NCI-H510A treated with DMSO at 0.1 percent for 48 hours (cell line): ENCODE measurements at regions not wholly inside any gene's neighbourhood (a gene's known extent, or its start where the extent isn't known, plus 50 kb on each side); places are given as distances from the start of the nearest gene placed in this dataset.
"Not testable (repeated sequence)": the region's sequence is repeated elsewhere in the genome, so short reads cannot be mapped to it uniquely, and the experiment has no call there.

ENCODE experiments used
- DNase-seq: peaks from one replicate; lab custom pipeline; 2025; lab: John Stamatoyannopoulos, UW

DNA sequence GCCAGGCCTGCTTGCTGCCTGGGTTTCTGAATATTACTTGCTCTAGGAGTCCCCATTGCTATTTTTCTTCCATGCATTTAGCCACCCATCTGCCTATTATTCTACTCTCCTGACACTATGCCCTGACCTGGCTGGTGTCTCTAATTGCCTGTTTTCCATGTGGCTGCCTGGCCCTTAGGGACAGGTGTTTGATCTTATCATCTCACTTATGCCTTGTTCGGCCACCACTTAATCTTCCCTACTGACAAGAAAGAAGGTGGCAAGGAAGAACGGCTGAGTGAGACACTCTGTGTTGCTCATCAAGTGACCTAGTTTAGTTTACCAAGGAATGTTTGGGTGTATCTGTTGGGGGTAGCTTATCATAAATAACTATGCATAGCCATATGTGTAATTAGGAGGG is 50.4 kb upstream of the RAPH1 start:
- peak; percentile 53 for DNase-seq

DNA sequence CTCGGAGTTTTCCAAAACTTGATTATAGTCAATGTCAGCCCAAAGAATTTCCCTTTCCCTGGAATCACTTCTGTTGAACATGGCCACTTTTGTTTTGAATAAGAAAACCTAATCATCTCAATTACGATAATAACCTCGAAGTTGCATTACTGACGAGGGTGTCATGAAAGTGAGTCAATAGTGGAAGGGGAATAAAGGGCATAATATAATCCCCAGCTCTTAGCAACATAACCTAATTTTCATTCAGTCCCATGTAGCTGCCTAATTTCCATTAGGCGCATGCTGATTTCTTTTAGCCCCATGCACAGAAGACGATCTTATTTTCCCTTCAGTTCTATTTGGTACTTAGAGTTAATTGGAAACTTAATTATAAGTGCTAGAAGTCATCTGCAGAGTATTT is 51.1 kb upstream of the RAPH1 start:
- DNase-seq = no peak

DNA sequence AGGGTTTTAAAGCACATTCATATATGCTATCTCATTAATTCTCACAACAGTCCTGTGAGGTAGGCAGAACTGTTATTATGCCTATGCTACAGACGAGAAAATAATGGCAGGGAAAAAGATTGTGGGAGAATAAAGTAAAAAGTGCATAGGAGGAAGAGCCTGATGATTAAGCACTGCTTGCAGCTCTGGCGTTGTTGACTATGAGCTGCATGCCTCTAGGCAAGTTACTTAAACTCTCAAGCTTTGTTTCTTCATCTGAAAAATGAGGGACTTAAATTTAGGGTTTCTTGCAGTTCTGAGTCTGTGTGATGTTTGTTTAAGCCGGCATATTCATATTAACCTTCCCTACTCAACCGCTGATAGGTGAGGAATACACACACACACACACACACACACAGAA is 51.6 kb upstream of the RAPH1 start:
- no peak for DNase-seq

DNA sequence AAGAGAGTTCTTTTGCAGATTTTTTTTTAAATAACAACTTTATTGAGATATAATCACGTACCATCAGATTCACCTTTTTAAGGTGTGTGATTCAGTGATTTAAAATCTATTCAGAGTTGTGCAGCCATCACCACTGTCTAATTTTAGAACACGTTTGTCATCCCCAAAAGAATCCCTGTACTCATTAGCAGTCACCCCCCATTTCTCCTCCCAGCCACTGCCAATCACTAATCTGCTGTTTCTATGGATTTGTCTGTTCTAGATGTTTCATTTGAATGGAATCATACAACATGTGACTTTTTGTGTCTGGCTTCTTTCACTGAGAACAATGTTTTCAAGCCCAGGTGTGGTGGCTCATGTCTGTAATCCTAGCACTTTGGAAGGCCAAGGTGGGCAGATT is 55.4 kb upstream of the RAPH1 start:
- DNase-seq = no peak

DNA sequence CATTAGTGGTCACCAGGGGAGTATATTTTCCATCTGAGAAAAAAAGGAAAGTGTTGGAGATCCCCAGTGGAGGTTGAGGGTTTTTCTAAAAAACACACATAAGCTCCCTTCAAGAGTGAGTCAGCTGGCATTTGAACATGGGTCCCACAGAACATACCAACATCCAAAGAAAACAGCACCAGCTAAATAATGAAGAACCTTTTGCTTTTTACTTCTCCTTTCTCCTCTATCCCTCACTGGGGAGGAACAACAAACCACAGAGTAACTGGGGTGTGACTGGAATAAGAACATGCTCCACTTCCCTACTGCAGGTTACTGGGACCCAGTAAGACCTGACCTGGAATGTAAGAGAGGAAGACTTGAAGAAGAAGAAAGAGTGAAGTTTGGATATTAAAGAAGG is 56.5 kb upstream of the RAPH1 start:
- DNase-seq = no peak

DNA sequence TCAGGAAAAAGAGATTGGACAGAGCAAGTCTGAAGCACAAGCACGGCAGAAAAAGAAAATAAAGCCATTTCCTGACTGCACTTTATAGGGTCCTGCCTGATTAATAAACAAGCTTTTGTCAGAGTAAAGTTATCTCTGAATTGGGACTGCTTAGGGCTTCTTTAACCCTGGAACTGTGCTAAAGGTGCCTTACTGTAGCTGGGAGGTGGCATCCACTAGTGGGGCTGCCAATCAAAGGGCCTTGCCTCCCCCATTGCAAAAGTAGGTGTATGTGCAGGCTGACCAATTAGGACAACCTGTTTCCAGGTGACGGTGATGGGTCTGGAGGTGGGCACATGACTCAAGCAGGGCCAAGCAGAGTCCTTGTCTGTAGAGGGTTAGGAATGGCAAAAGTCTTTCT is 57.4 kb upstream of the RAPH1 start:
- DNase-seq = no peak

DNA sequence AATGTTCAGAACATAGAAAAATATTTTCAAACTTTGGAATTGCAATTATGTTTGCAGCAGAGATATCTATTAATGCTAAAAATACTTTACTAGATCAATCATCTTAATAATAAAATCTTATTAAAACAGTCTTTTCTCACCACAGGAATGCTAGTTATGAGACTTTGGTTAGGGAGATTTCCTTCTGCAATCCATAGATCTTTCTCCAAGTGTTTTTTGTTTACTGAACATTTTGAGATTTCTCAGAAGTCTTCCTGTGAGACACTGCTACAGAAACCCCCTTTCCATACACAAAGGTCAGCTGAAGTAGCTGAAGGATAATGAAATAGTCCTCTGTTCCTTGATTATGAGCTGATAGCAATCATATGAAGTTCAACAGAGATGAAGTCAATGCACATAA is 59.4 kb upstream of the RAPH1 start:
- DNase-seq = no peak

DNA sequence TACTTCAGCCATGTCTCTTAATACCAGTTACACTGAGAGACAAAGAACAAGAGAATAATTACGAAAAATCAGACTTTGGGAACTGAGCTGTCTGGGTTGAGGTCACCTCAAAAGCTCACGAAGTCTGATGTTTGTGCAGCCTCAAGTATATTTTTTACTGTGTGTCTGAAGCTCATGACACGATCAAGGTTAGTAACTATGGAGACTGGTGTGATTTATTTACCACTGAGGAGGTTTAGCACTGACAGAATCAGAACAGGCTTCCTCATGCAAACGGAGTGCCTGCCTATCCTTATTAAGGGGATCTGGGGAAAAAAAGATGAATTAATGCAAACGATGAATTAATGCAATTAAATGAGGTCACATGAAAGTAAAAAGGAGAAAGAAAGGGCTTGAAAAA is 61.1 kb upstream of the RAPH1 start:
- DNase-seq = peak; percentile 17

DNA sequence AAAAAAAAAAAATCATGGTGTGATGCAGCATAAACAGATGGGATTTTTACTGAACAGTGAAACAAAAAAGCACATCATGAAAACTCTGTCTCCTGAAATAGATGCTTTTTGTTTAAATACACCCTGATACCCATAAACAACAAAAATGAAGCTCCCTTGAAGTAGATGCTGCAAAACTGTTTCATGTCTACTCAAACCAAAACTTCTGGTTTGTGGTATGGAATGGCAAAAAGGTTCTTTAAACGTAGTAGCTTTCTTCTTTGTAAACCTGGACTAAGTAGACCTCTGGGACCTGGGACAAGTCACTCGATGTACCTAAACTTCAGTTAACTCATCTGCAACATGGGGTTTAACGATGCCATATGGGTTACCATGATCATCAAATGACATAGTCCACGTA is 64.4 kb upstream of the RAPH1 start:
- DNase-seq = no peak

DNA sequence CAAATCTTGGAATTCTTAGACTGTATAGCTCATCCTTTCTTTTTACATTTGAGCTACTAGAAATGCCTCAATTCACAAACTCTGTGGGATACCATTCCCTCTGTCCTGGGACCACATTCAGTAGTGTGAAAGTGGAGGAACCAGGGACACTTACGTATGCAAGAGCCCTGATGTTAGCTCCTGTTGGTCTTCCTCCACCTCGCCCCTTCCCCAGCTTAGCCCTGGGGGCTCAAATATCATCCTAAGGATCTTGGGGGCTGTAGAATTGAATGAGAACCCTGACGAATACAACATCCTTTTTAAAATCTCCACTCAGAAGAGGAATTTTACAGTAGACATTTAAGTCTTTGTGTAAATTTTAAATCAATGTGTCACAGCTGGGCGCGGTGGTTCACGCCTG is 65.2 kb upstream of the RAPH1 start:
- DNase-seq = no peak

DNA sequence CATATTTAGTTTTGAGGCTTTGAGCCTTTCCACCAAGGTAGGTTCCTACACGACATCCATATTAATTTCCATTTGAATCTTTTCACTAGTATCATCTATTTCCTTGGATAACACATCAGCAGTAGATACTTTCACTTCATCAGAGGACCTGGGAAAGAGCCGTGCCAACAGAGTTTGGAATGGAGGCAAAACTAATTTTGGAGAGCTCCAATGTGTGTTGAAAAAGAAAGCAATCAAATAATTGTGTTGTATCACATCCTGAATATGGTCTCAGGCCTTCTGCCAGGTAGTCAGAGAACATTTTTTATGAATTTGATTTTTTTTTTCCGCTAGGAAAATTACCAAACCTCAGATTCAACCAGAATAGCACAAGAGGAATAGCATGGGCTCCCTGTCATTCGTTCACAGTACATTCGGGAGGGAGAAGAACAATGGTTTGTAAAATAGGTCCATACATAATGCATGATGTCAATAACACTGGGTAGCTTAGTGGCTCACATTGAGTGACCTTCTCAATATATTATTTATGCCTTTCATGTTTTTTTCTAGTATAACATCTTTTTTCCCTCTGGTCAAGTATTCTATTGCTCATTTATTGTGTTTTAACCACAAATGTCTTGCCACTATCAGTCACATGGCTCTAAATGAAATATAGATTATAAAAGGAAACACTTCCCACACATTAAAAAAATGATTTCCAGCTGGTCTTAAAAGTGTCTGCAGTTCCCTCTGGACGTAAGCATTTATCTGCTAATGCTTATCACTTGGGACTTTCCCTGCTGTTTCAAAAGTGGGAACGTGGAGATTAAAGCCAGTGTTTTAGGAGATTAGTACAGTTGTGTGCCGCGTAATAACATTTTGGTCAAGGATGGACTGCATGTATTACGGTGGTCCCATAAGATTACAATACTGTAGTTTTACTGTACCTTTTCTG is 68.6 kb upstream of the RAPH1 start:
- no peak for DNase-seq

DNA sequence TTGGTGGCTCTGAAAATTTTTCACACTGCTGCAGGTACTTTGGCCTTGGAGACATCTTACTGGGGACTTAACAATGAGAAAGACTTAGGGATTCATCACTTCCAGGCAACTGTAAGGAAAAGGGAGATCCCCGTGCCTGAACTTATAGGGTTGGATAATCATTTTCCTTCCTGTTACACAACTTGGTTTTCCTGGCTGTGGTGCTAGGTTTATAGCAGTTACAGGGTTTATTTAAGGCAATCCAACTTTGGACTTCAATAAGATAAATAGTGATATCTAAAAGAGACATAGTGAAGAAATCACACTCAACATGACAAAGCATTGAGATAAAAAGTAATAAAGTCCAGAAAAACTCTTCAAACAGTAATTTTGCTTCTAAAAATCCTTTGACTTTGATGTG is 70.2 kb upstream of the RAPH1 start:
- no peak for DNase-seq

DNA sequence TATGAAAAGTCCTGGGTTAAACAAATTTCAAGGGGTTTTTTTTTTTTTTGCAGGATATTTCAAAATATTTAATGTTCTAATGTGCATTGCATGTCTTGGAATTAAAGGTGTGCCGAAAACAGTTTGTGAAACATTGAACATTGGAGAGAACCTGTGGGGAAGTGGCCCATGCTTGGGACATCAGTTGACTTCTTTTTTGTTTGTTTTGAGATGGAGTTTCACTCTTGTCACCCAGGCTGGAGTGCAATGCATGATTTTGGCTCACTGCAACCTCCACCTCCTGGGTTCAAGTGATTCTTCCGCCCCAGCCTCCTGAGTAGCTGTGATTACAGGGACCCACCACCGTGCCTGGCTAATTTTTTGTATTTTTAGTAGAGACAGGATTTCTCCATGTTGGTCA is 71.0 kb upstream of the RAPH1 start:
- no peak for DNase-seq

DNA sequence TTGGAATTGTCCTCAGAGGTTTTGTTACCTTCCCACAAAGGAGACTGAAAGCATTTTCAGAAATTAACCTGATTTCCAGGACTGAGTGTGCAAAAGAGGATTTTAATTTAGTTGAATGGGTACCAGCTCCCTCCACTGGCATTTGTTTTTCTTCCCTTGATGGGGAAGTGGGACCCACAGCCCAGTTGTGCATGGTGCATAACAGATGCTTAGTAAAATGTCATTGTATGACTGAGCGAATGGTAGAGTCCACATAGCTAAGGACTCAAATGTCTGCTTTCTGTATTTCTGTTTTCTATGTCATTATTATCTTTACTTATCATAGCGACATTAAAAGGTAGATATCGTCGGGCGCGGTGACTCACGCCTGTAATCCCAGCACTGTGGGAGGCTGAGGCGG is 75.5 kb upstream of the RAPH1 start:
- no peak for DNase-seq

DNA sequence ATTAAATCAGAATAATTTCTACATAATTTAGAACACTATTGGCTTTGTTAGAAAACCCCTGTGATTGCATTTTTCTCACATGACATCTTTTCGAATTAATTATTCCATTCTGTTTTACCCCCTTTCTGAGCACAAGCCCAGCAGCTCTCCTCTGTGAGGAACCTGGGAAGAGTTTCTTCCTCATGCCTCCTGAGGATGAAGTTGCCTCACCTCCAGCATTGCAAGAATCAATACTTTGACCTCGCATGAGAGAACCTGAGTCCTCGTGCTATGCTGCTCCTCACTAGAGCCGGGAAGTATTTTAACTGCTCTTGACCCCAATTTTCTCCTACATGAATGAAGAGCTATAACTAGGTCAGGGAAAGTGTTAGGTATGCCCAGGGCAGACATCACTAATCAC is 77.1 kb upstream of the RAPH1 start:
- no peak for DNase-seq

DNA sequence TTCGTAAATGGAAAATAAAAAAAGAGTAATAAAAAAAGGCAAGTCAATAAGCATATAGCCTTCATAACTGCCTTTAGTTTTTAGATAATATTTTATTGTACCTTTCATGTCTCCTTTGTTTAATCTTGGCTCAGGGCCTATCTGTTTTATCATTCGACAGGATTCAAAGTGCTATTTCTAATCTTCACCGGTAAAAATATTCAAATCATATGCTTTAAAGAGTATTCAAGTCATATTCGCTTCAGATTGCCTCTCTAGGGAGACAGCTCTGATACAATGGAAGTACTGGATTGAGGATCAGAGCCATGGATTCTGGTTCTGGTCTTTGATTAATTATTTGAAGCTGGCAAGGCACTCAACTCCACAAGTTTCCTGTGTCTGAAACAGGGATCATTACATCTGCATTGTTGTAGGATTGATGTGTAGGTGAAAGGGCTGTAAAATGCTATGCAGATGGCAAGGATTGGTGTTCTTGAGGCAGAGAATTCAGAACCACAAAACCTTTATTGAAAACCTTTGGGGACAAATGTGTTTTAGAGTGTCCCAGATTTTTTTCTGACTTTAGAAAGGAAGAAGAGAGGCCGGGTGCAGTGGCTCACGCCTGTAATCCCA is 84.3 kb upstream of the RAPH1 start:
- DNase-seq = no peak

DNA sequence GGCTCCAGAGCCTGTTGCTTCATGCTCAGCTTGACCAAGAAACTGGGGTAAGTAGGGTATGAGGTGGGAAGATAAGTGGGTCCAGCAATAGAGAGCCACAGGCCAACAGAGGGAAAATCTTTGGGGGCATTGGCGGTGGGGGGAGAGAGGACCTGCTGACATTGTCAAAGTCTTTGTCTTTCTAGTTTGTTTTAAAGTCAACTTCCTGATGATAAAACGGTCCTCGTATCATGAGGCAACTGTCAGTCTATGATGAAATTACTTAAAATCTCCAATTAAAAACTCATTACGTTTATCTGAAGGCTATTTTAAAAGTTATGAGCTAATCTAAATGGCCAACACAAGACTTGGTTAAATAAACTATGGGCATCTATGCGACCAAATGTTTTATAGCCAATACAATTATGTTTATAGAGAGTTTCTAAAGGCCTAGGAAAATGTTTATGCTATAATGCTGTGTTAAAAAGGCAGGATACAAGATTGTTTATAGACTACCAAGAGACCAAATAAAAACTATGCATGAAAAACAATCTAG is 84.4 kb upstream of the CD28 start:
- DNase-seq = no peak

DNA sequence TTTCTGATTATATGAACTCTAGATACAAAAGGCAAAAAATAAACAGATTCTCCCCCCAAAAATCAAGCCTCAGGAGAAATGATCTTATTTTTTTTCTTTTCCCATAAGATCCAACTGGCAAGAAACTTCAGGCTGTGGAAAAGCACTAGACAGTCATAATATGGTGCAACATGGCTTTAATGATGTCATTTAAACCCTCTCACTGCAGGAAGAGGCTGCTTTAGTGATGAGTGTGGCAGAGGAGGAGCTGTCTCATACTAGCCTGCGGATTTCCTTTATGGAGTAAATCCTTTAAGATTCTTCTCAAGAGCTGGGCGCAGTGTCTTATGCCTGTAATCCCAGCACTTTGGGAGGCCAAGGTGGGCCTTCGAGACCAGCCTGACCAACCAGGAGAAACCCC is 83.3 kb upstream of the CD28 start:
- peak; percentile 72 for DNase-seq

DNA sequence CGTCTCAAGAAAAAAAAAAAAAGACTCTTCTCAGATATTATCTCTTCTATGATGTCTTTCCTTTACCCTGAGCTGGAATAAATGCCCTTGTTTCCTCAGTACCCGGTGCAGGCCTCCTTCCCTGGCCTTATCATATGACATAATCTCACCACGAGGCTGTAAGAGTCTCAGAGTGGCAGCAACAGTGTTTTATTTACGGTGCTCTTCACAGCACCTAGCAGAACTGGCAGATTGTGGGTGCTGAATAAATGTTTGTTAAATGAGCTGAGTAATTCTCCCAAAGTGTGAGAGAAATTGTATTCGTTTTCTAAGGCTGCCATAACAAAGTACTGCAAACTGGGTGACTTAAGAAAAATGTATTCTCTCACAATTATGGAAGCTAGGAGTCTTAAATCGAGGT is 82.8 kb upstream of the CD28 start:
- peak; percentile 78 for DNase-seq

DNA sequence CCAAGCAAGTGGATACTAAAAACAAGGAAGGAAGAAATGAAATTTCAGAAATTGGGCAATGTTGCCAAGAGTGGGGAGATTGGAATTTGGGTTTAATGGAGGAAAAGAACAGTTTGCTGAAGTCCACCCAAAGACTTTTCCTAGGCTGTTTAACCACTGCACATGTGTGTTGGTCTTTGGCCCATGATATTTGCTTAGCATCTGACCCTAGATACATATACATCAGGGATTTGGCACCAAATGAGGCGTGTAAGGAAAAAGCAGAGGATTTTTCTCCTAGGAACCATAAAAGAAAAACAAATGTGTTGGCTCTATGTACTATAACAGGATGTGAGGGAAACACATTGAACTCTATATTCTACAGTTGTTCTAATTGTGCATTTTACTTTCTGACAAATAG is 80.7 kb upstream of the CD28 start:
- DNase-seq = no peak

DNA sequence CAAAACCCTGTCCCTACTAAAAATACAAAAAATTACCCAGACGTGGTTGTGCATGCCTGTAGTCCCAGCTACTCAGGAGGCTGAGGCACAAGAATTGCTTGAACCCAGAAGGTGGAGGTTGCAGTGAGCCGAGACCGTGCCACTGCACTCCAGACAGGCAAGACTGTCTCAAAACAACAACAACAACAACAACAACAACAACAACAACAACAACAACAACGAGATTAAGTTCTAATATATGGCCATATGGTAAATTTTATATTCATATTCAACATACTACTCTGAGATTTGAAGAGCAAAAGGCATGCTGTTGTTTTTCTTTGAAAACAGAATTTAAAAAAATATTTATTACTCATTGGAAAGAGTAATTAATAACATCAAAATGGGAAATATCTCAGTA is 80.2 kb upstream of the CD28 start:
- DNase-seq = not testable (repeated sequence)

DNA sequence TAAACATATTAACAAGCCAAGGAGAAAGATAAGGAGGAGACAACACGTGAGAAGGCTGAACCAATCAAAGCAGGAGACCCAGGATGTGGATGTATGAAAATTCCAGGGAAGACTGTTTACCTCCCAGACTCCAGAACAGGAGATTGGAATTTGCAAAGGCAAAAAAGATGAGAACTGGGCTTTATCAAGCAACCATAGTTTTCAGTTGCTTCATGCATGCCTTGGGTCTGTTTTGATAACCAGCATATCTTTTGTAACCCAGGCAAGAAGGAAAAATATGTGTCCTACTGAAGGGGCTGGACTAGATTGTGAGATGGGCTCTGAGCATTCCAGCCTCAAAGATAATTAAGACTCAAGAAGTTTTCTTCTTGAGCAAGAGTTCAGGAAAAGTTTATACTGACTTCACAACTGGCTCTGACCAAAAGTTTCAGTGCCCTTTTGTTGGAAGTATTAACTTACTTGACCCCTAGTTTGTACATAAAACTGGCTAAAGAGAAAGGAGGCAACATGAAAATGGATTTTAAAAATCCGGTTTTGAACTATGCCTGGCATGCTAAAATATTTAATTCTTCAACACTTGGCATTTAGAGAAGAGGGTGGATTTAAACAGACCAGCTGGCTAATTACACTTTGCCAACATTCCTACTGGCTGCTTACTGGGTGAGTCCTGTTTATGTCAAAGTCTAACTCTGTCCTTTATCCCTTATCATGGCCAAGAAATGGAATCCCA is 79.3 kb upstream of the CD28 start:
- DNase-seq = no peak

DNA sequence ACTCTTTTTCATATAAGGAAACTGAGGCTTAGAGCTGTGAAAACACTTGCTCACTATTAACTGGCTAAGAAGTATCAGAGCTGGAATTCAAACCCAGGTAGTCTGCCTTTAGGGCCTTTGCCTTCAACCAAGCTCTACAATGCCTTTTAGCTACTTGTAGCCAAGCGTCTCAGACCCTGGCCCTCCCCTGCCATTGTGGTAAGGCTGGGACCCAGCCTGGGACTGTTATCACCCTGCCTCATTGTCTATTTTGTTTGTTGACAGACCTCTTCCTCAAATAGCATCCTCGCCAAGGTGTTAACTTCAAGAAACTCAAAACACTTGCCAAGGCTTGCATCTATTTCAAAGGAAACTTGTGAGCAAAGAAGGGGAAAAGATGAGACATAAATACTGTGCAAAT is 76.7 kb upstream of the CD28 start:
- DNase-seq = no peak
